ENCODE measurements at regions not wholly inside any gene's neighbourhood (a gene's known extent, or its start where the extent isn't known, plus 50 kb on each side); places are given as distances from the start of the nearest gene placed in this dataset.

- TF ChIP-seq CTCF (conservative IDR thresholded peaks at IDR 0.05 in 1 of 2, IDR thresholded peaks at IDR 0.05 in 1 of 2; ENCODE audit: extremely low read depth in 1 of 2, insufficient read depth in 1 of 2, low read depth in 1 of 2, low read length in 2 of 2) (no peak), EZH2 (IDR thresholded peaks at IDR 0.05; ENCODE audit: borderline replicate concordance, low read length) (no peak)
These were observed 391.0 kb downstream of the ICE1 start for GRCh38 chr5:5813441-5813840.

All from mammary epithelial cell (primary cell).